ENCODE measurements at regions not wholly inside any gene's neighbourhood (a gene's known extent, or its start where the extent isn't known, plus 50 kb on each side); places are given as distances from the start of the nearest gene placed in this dataset.

DNA sequence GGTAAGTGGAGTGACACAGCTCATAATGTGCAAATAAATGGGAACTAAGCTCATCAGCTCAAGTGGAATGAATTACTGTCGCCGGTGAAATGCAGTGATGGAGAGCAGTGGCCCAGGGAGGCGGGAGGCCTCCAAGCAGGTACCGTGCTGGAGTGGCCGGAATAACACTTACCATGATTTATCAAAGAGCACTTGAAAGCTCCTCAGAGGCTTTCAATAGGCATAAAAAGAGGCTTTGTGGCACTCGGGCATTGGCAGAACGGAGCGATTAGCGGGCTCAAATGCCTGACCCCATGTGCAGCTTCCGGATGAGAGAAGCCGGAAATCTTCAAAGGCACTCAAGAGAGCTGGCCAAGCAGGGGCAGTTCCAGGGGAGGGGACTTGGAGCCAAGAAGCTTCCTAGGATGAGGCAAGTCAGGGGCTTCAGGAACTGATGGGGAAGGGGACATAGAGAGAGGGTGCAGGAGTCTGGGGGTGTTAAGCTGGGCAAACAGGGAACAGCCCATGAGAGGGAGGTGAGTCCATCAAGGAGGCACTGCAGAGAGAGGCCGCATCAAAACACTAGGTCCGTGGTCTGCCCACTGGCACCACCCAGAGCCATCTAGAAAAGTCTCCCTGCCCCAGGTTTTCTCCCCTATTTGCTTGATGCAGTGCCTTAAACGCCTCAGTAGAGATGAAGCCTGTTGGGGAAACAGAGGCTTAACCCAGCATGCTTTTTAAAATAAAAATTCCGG, 144.0 kb upstream of the IRX6 start:
- Mint-ChIP-seq H3K36me3 (no peaks in the 10 kb centered on the region), H3K4me3 (no peak overlapping the region), H3K4me1 (no peaks in the 10 kb centered on the region), H3K27ac (no peak overlapping the region), H3K27me3 (ENCODE audit: low read depth in 2 of 2) (peaks cover 5 to 7% of the 10 kb centered on the region in 2 donors), H3K9me3 (peaks cover 0 to 2% of the 10 kb centered on the region in 2 donors)
- Histone ChIP-seq H3K27ac (ENCODE audit: low read length) (no peak overlapping the region), H3K4me3 (ENCODE audit: low read length) (no peak overlapping the region), H3K9me3 (ENCODE audit: control insufficient read depth, insufficient read depth, low read length) (no peaks in the 10 kb centered on the region), H3K4me1 (ENCODE audit: control insufficient read depth, insufficient read depth, low read length) (no peaks in the 10 kb centered on the region), H3K27me3 (ENCODE audit: control insufficient read depth, insufficient read depth, low read length) (no peaks in the 10 kb centered on the region), H3K36me3 (ENCODE audit: control insufficient read depth, insufficient read depth, low read length) (no peaks in the 10 kb centered on the region)
- WGBS (ENCODE audit: insufficient coverage): 79% methylated on average over 15 of the region's 15 CpGs
- TF ChIP-seq, protein P1, sequence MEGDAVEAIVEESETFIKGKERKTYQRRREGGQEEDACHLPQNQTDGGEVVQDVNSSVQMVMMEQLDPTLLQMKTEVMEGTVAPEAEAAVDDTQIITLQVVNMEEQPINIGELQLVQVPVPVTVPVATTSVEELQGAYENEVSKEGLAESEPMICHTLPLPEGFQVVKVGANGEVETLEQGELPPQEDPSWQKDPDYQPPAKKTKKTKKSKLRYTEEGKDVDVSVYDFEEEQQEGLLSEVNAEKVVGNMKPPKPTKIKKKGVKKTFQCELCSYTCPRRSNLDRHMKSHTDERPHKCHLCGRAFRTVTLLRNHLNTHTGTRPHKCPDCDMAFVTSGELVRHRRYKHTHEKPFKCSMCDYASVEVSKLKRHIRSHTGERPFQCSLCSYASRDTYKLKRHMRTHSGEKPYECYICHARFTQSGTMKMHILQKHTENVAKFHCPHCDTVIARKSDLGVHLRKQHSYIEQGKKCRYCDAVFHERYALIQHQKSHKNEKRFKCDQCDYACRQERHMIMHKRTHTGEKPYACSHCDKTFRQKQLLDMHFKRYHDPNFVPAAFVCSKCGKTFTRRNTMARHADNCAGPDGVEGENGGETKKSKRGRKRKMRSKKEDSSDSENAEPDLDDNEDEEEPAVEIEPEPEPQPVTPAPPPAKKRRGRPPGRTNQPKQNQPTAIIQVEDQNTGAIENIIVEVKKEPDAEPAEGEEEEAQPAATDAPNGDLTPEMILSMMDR (IDR thresholded peaks at IDR 0.05): no peak
- no peak for ATAC-seq
- intact Hi-C loops (cut with micrococcal nuclease): no loop called here
- no peak for DNase-seq

GRCh38 chr16:55184052-55184451, 140.0 kb upstream of the IRX6 start:
- peaks cover 0 to 5% of the 10 kb centered on the region in 2 donors for H3K9me3 Mint-ChIP-seq
- H3K27ac Mint-ChIP-seq: no peak overlapping the region
- no peak overlapping the region for H3K4me3 ChIP-seq (ENCODE audit: low read length)
- H3K27ac ChIP-seq (ENCODE audit: low read length): no peak overlapping the region
- intact Hi-C loops (cut with micrococcal nuclease): no loop called here
- H3K27me3 Mint-ChIP-seq (ENCODE audit: low read depth in 2 of 2): peaks cover 3 to 7% of the 10 kb centered on the region in 2 donors
- no peaks in the 10 kb centered on the region for H3K9me3 ChIP-seq (ENCODE audit: control insufficient read depth, insufficient read depth, low read length)
- TF ChIP-seq, protein P1 (IDR thresholded peaks at IDR 0.05): no peak
- no peaks in the 10 kb centered on the region for H3K27me3 ChIP-seq (ENCODE audit: control insufficient read depth, insufficient read depth, low read length)
- H3K4me1 ChIP-seq (ENCODE audit: control insufficient read depth, insufficient read depth, low read length): no peaks in the 10 kb centered on the region
- ATAC-seq (no peak), DNase-seq (no peak)
- no peaks in the 10 kb centered on the region for H3K36me3 Mint-ChIP-seq
- H3K4me1 Mint-ChIP-seq: no peaks in the 10 kb centered on the region
- H3K4me3 Mint-ChIP-seq: no peak overlapping the region
- no peaks in the 10 kb centered on the region for H3K36me3 ChIP-seq (ENCODE audit: control insufficient read depth, insufficient read depth, low read length)

DNA sequence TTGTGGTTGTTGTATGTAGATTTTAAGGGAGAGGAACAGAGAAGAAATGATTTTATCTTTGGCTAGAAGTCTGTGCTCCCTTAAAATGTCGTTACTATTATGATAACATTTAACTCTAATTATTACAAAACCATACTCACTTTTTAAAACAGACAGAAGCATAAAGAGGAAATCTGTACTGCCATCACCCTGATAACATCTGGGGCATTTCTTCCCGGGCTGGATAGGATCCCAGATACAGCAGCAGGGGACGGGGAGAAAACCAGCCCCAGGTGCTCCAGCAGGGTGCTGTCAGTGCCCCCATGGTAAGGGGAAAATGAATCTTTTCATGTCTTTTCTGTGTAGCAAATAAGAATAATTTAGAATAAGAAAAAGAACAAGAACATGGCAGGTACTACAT, 139.4 kb upstream of the IRX6 start:
- no peaks in the 10 kb centered on the region for H3K4me1 ChIP-seq (ENCODE audit: control insufficient read depth, insufficient read depth, low read length)
- TF ChIP-seq, protein P1 (IDR thresholded peaks at IDR 0.05): no peak
- H3K27ac ChIP-seq (ENCODE audit: low read length): no peak overlapping the region
- H3K4me3 ChIP-seq (ENCODE audit: low read length): no peak overlapping the region
- peaks cover 0 to 5% of the 10 kb centered on the region in 2 donors for H3K9me3 Mint-ChIP-seq
- H3K27me3 ChIP-seq (ENCODE audit: control insufficient read depth, insufficient read depth, low read length): no peaks in the 10 kb centered on the region
- H3K27ac Mint-ChIP-seq: no peak overlapping the region
- intact Hi-C loops (cut with micrococcal nuclease): no loop called here
- no peaks in the 10 kb centered on the region for H3K9me3 ChIP-seq (ENCODE audit: control insufficient read depth, insufficient read depth, low read length)
- no peak overlapping the region for H3K4me3 Mint-ChIP-seq
- DNase-seq: no peak
- no peaks in the 10 kb centered on the region for H3K36me3 ChIP-seq (ENCODE audit: control insufficient read depth, insufficient read depth, low read length)
- no peak for ATAC-seq
- WGBS (ENCODE audit: insufficient coverage): 9% methylated on average over 2 of the region's 3 CpGs
- H3K27me3 Mint-ChIP-seq (ENCODE audit: low read depth in 2 of 2): peaks cover 3 to 7% of the 10 kb centered on the region in 2 donors
- H3K4me1 Mint-ChIP-seq: no peaks in the 10 kb centered on the region
- H3K36me3 Mint-ChIP-seq: no peaks in the 10 kb centered on the region

DNA sequence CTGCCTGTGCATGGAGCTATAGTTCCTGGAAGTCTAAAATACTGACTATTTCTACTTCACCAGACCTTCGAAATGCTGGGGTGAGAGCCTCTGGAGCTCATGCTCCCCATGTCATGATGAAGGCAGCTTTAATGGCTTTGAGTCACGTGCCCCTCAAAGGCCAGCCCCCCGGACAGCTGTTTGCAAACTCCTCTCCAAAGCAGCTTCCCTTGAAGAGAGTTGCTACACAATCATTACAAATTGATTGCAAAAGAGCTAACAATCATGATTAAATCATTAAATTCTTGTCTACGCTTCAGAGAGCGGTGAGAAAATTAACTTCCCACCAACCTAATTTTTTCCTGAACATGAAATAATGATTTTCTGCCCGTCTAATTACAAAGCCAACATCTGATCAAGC, 134.8 kb upstream of the IRX6 start:
- ATAC-seq (no peak), DNase-seq (no peak)
- Histone ChIP-seq H3K27me3 (ENCODE audit: control insufficient read depth, insufficient read depth, low read length) (no peaks in the 10 kb centered on the region), H3K4me1 (ENCODE audit: control insufficient read depth, insufficient read depth, low read length) (no peaks in the 10 kb centered on the region), H3K9me3 (ENCODE audit: control insufficient read depth, insufficient read depth, low read length) (no peaks in the 10 kb centered on the region), H3K4me3 (ENCODE audit: low read length) (no peak overlapping the region), H3K27ac (ENCODE audit: low read length) (no peak overlapping the region), H3K36me3 (ENCODE audit: control insufficient read depth, insufficient read depth, low read length) (no peaks in the 10 kb centered on the region)
- H3K4me1 Mint-ChIP-seq: no peaks in the 10 kb centered on the region
- peaks cover 0 to 3% of the 10 kb centered on the region in 2 donors for H3K9me3 Mint-ChIP-seq
- TF ChIP-seq, protein P1 (IDR thresholded peaks at IDR 0.05): no peak
- peaks cover 1 to 4% of the 10 kb centered on the region in 2 donors for H3K27me3 Mint-ChIP-seq (ENCODE audit: low read depth in 2 of 2)
- intact Hi-C loops (cut with micrococcal nuclease): no loop called here
- no peak overlapping the region for H3K4me3 Mint-ChIP-seq
- H3K36me3 Mint-ChIP-seq: no peaks in the 10 kb centered on the region
- no peak overlapping the region for H3K27ac Mint-ChIP-seq
- 69% methylated on average over 5 of the region's 6 CpGs for WGBS (ENCODE audit: insufficient coverage)
